Astrocyte (in vitro differentiated cells and primary cell): ENCODE measurements at regions not wholly inside any gene's neighbourhood (a gene's known extent, or its start where the extent isn't known, plus 50 kb on each side); places are given as distances from the start of the nearest gene placed in this dataset.

ENCODE experiments used
- EZH2 ChIP-seq: IDR thresholded peaks from 2 replicates; pipeline ENCODE4 v1.6.1; 2012; ENCODE audit warnings: mild to moderate bottlenecking, low read length, inconsistent platforms; ENCODE audit not compliant: insufficient read depth
- TF ChIP-seq, protein P1 (sequence below): IDR thresholded peaks from 2 replicates; pipeline ENCODE4 v1.5.1; 2011; ENCODE audit warnings: low read depth, mild to moderate bottlenecking, inconsistent platforms, low read length, moderate library complexity; ENCODE audit not compliant: insufficient read depth

DNA sequence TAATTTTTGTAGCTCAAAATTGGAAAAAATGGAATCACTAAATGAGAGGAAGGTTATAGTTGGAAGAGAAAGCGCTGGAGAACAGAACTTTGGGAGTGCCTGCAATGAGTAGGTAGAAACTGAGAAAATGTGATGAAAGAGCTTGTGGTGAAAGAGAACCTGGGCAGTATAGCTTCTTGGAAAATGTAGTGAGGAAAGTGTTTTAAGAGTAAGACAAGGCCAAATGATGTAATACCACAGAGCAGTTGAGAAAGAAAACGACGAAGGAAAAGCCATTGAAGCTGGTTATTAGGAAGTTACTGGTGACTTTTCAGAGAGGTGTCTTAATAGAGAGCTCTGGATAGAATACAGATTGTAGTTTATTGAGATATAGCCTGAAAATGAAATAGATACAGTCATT lies 255.3 kb downstream of the AEBP2 start:
- no peak for TF ChIP-seq EZH2
- TF ChIP-seq, protein P1, sequence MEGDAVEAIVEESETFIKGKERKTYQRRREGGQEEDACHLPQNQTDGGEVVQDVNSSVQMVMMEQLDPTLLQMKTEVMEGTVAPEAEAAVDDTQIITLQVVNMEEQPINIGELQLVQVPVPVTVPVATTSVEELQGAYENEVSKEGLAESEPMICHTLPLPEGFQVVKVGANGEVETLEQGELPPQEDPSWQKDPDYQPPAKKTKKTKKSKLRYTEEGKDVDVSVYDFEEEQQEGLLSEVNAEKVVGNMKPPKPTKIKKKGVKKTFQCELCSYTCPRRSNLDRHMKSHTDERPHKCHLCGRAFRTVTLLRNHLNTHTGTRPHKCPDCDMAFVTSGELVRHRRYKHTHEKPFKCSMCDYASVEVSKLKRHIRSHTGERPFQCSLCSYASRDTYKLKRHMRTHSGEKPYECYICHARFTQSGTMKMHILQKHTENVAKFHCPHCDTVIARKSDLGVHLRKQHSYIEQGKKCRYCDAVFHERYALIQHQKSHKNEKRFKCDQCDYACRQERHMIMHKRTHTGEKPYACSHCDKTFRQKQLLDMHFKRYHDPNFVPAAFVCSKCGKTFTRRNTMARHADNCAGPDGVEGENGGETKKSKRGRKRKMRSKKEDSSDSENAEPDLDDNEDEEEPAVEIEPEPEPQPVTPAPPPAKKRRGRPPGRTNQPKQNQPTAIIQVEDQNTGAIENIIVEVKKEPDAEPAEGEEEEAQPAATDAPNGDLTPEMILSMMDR: no peak
